Kidney (tissue), 13 donors: ENCODE measurements at regions not wholly inside any gene's neighbourhood (a gene's known extent, or its start where the extent isn't known, plus 50 kb on each side); places are given as distances from the start of the nearest gene placed in this dataset.

Experiments used
- DNase-seq, 5 donors: peaks; one replicate each; pipeline ENCODE4 v3.0.0-alpha.2; 2013 to 2020
- FAIRE-seq: peaks from 2 replicates; lab custom pipeline; 2012; peaks lifted over from hg19 to GRCh38; lab: Jason Lieb, UNC
- H3K27ac ChIP-seq, 2 donors: one replicate each; pipeline ENCODE4 v1.7.0; 2013; ENCODE audit warnings: low read depth in 2 of 2, low read length in 2 of 2, inconsistent platforms in 1 of 2
- H3K27me3 ChIP-seq: one replicate; pipeline ENCODE4 v1.7.1; 2013; ENCODE audit warnings: low read length, inconsistent platforms; ENCODE audit not compliant: control insufficient read depth, insufficient read depth
- H3K36me3 ChIP-seq, 3 donors: one replicate each; pipeline versions ENCODE4 v1.7.0 to v1.7.1; 2013; ENCODE audit warnings: low read length in 3 of 3, control low read depth in 1 of 3, inconsistent platforms in 1 of 3; ENCODE audit not compliant: insufficient read depth in 3 of 3, control insufficient read depth in 2 of 3
- H3K4me1 ChIP-seq, 3 donors: one replicate each; pipeline versions ENCODE4 v1.7.0 to v1.7.1; 2013; ENCODE audit warnings: low read length in 3 of 3, inconsistent platforms in 1 of 3, low read depth in 1 of 3; ENCODE audit not compliant: control insufficient read depth in 2 of 3, insufficient read depth in 2 of 3
- H3K4me3 ChIP-seq, 3 donors: one replicate each; pipeline versions ENCODE4 v1.7.0 to v1.8.1; 2013; ENCODE audit warnings: low read length in 3 of 3, control low read depth in 1 of 3, inconsistent platforms in 1 of 3
- H3K9ac ChIP-seq, 3 donors: one replicate each; pipeline versions ENCODE4 v1.7.0 to v1.7.1; 2013; ENCODE audit warnings: low read length in 3 of 3, control low read depth in 1 of 3, inconsistent platforms in 1 of 3
- H3K9me3 ChIP-seq, 3 donors: one replicate each; pipeline versions ENCODE4 v1.7.0 to v1.7.1; 2013; ENCODE audit warnings: low read length in 3 of 3, control low read depth in 1 of 3, inconsistent platforms in 1 of 3; ENCODE audit not compliant: control insufficient read depth in 2 of 3, insufficient read depth in 1 of 3
- CTCF ChIP-seq: IDR thresholded peaks from 3 replicates; pipeline ENCODE4 v1.5.1; 2012; ENCODE audit warnings: mild to moderate bottlenecking, moderate library complexity, borderline replicate concordance; ENCODE audit not compliant: insufficient read depth; ENCODE audit errors: extremely low read depth
- intact Hi-C: fragments of 100-400 bp; cut with DNase I; formaldehyde crosslinking; loops from one replicate; pipeline ENCODE4 v1.11.1; 2022
- donor health status: control.
- donor health status: control.
- donor health status: control.
- donor health status: control.
- donor health status: control.
- donor health status: DM: yes; HTN: yes; CAD: no.
- donor health status: Normal renal cell carcinoma (clear cell type).

- H3K9me3 ChIP-seq = no peaks in the 10 kb centered on the region
- DNase-seq = no peak
- H3K36me3 ChIP-seq = no peaks in the 10 kb centered on the region
- no peak overlapping the region for H3K4me3 ChIP-seq
- no peak for TF ChIP-seq CTCF
- intact Hi-C loops = no loop called here
- no peaks in the 10 kb centered on the region for H3K4me1 ChIP-seq
- FAIRE-seq = no peak
- H3K9ac ChIP-seq = no peak overlapping the region
- no peak overlapping the region for H3K27ac ChIP-seq
- no peaks in the 10 kb centered on the region for H3K27me3 ChIP-seq
These were observed 91.9 kb upstream of the C9orf72 start for GRCh38 chr9:27665136-27665535.

- DNase-seq = no peak
- no peak for FAIRE-seq
These were observed 95.0 kb upstream of the C9orf72 start for GRCh38 chr9:27668280-27668679.

GRCh38 chr9:27671636-27672035, 98.4 kb upstream of the C9orf72 start:
- Histone ChIP-seq H3K9me3 (no peaks in the 10 kb centered on the region), H3K4me1 (no peaks in the 10 kb centered on the region), H3K36me3 (no peaks in the 10 kb centered on the region), H3K4me3 (no peak overlapping the region), H3K27me3 (no peaks in the 10 kb centered on the region), H3K9ac (no peak overlapping the region), H3K27ac (no peak overlapping the region)
- intact Hi-C loops = no loop called here
- TF ChIP-seq CTCF = no peak
- no peak for FAIRE-seq
- peak in 1 of 5 donors; percentile 5 for DNase-seq

More at GRCh38 chr9:27668280-27668679, 95.0 kb upstream of the C9orf72 start:
- intact Hi-C loops = no loop called here
- no peaks in the 10 kb centered on the region for H3K36me3 ChIP-seq
- H3K27ac ChIP-seq = no peak overlapping the region
- no peak overlapping the region for H3K9ac ChIP-seq
- no peaks in the 10 kb centered on the region for H3K4me1 ChIP-seq
- H3K9me3 ChIP-seq = no peaks in the 10 kb centered on the region
- no peak overlapping the region for H3K4me3 ChIP-seq
- no peaks in the 10 kb centered on the region for H3K27me3 ChIP-seq
- TF ChIP-seq CTCF = no peak

- H3K27me3 ChIP-seq = no peaks in the 10 kb centered on the region
- intact Hi-C loops = no loop called here
- no peak for FAIRE-seq
- TF ChIP-seq CTCF = no peak
- no peaks in the 10 kb centered on the region for H3K9me3 ChIP-seq
- no peaks in the 10 kb centered on the region for H3K36me3 ChIP-seq
- H3K4me1 ChIP-seq = no peaks in the 10 kb centered on the region
- no peak for DNase-seq
- no peak overlapping the region for H3K27ac ChIP-seq
- H3K9ac ChIP-seq = no peak overlapping the region
- no peak overlapping the region for H3K4me3 ChIP-seq
These were observed 99.4 kb upstream of the C9orf72 start for GRCh38 chr9:27672718-27673117.
